Fibroblast of lung (primary cell): ENCODE measurements at regions not wholly inside any gene's neighbourhood (a gene's known extent, or its start where the extent isn't known, plus 50 kb on each side); places are given as distances from the start of the nearest gene placed in this dataset.

ENCODE experiments used
- DNase-seq, 2 donors: peaks; one replicate each; pipeline versions ENCODE4 v3.0.0 to v3.0.0-alpha.2; 2010; ENCODE audit warnings: low read depth in 2 of 2
- H2AFZ ChIP-seq: 2 replicates; pipeline ENCODE4 v1.5.1; 2012; ENCODE audit warnings: low read length, control low read depth, inconsistent platforms
- H3K27ac ChIP-seq: 2 replicates; pipeline ENCODE4 v1.5.1; 2011; ENCODE audit warnings: low read length, control low read depth; ENCODE audit not compliant: insufficient read depth
- H3K27me3 ChIP-seq: 2 replicates; pipeline ENCODE4 v1.5.1; 2011; ENCODE audit warnings: mild to moderate bottlenecking, low read length; ENCODE audit not compliant: control insufficient read depth, insufficient read depth
- H3K36me3 ChIP-seq: 2 replicates; pipeline ENCODE4 v1.5.1; 2011; ENCODE audit warnings: low read length; ENCODE audit not compliant: control insufficient read depth, insufficient read depth
- H3K4me1 ChIP-seq: 2 replicates; pipeline ENCODE4 v1.5.1; 2011; ENCODE audit warnings: low read length; ENCODE audit not compliant: control insufficient read depth, insufficient read depth; ENCODE audit errors: extremely low read depth
- H3K4me2 ChIP-seq: 2 replicates; pipeline ENCODE4 v1.5.1; 2011; ENCODE audit warnings: low read length, control low read depth; ENCODE audit not compliant: insufficient read depth; ENCODE audit errors: extremely low read depth
- H3K4me3 ChIP-seq, 4 experiments: fragments of 200-600 bp in 1 of 4; sonication (generic) in 1 of 4; replicated peaks in 1 of 4; 2 replicates each; pipeline ENCODE4 v1.5.1; 2011 to 2016; ENCODE audit warnings: low read length in 4 of 4, low read depth in 3 of 4, mild to moderate bottlenecking in 3 of 4, control low read depth in 2 of 4, inconsistent platforms in 1 of 4, mixed read lengths in 1 of 4; ENCODE audit not compliant: insufficient read depth in 1 of 4; ENCODE audit errors: control extremely low read depth in 1 of 4
- H3K79me2 ChIP-seq: 2 replicates; pipeline ENCODE4 v1.5.1; 2012; ENCODE audit warnings: mild to moderate bottlenecking, low read length, inconsistent platforms; ENCODE audit not compliant: control insufficient read depth, insufficient read depth
- H3K9ac ChIP-seq: 2 replicates; pipeline ENCODE4 v1.5.1; 2011; ENCODE audit warnings: mild to moderate bottlenecking, low read length, control low read depth; ENCODE audit not compliant: insufficient read depth
- H3K9me3 ChIP-seq: 2 replicates; pipeline ENCODE4 v1.5.1; 2012; ENCODE audit warnings: low read depth, low read length; ENCODE audit not compliant: control insufficient read depth, insufficient read depth
- H4K20me1 ChIP-seq: 2 replicates; pipeline ENCODE4 v1.5.1; 2011; ENCODE audit warnings: low read length; ENCODE audit not compliant: control insufficient read depth, insufficient read depth; ENCODE audit errors: extremely low read depth
- EZH2 ChIP-seq: IDR thresholded peaks from 2 replicates; pipeline ENCODE4 v1.5.1; 2012; ENCODE audit warnings: low read length, control low read depth, mild to moderate bottlenecking; ENCODE audit errors: missing control alignments
- TF ChIP-seq, protein P1 (sequence below), 2 donors: IDR thresholded peaks in 1 of 2; conservative IDR thresholded peaks in 1 of 2; 1 replicate in 1 of 2; 2 replicates in 1 of 2; pipeline ENCODE4 v1.5.1; 2011 to 2012; ENCODE audit warnings: low read length in 2 of 2, control low read depth in 1 of 2, inconsistent platforms in 1 of 2, low read depth in 1 of 2, mild to moderate bottlenecking in 1 of 2

DNA sequence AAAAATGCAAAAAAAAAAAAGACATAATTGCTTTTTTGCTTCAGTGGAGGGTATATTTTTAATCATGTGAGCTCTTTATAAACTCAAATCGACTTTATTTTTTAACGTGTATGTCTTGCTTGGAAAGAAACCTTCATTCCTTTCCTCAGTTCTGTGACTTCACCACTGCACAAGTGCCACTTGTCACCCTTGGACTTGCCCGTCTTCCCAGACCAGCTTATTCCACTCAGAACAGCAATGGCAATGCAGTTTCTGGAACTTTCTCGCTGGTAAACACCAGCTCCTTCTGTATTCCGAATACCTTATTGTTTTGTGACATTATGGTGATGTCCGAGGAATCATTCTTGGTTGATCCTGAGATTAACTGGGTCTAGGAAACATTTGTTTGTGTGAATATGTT, 440.5 kb upstream of the ADAMTS16 start:
- no peaks in the 10 kb centered on the region for H4K20me1 ChIP-seq
- H3K4me1 ChIP-seq: no peaks in the 10 kb centered on the region
- no peaks in the 10 kb centered on the region for H3K36me3 ChIP-seq
- no peaks in the 10 kb centered on the region for H3K79me2 ChIP-seq
- no peak overlapping the region for H3K4me2 ChIP-seq
- no peak overlapping the region for H3K9ac ChIP-seq
- DNase-seq: no peak
- H3K27ac ChIP-seq: no peak overlapping the region
- H3K4me3 ChIP-seq: no peak overlapping the region
- no peak for TF ChIP-seq EZH2
- TF ChIP-seq, protein P1, sequence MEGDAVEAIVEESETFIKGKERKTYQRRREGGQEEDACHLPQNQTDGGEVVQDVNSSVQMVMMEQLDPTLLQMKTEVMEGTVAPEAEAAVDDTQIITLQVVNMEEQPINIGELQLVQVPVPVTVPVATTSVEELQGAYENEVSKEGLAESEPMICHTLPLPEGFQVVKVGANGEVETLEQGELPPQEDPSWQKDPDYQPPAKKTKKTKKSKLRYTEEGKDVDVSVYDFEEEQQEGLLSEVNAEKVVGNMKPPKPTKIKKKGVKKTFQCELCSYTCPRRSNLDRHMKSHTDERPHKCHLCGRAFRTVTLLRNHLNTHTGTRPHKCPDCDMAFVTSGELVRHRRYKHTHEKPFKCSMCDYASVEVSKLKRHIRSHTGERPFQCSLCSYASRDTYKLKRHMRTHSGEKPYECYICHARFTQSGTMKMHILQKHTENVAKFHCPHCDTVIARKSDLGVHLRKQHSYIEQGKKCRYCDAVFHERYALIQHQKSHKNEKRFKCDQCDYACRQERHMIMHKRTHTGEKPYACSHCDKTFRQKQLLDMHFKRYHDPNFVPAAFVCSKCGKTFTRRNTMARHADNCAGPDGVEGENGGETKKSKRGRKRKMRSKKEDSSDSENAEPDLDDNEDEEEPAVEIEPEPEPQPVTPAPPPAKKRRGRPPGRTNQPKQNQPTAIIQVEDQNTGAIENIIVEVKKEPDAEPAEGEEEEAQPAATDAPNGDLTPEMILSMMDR (conservative IDR thresholded peaks at IDR 0.05 in 1 of 2, IDR thresholded peaks at IDR 0.05 in 1 of 2; ENCODE audit: low read depth in 1 of 2, low read length in 2 of 2): no peak
- H2AFZ ChIP-seq: no peak overlapping the region
- no peaks in the 10 kb centered on the region for H3K27me3 ChIP-seq
- no peaks in the 10 kb centered on the region for H3K9me3 ChIP-seq

DNA sequence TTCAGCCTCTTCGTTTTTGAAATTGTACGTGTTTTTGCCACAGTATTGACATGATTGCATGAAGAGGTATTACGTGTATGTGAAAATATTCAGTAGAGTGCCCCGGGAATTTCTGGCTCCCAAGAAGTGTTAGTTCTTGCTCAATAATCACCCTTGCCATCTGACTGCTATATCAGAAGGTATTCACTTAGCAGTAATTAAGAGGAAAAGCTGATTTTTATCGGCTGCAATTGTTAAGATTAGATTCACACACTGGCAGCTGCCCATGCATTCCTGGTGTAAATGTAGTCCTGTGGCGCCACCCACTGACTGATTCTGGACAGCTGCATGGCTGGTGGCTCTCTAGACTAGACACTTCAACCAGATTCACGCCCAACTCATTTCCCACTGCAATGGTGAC, 440.1 kb upstream of the ADAMTS16 start:
- TF ChIP-seq, protein P1 (conservative IDR thresholded peaks at IDR 0.05 in 1 of 2, IDR thresholded peaks at IDR 0.05 in 1 of 2; ENCODE audit: low read depth in 1 of 2, low read length in 2 of 2): no peak
- no peak for TF ChIP-seq EZH2
- Histone ChIP-seq H3K4me1 (no peaks in the 10 kb centered on the region), H3K79me2 (no peaks in the 10 kb centered on the region), H3K36me3 (no peaks in the 10 kb centered on the region), H3K4me2 (no peak overlapping the region), H3K27me3 (no peaks in the 10 kb centered on the region), H3K27ac (no peak overlapping the region), H2AFZ (no peak overlapping the region), H3K9me3 (no peaks in the 10 kb centered on the region), H3K9ac (no peak overlapping the region), H4K20me1 (no peaks in the 10 kb centered on the region), H3K4me3 (no peak overlapping the region)
- peak in 1 of 2 donors; percentile 71 for DNase-seq

- TF ChIP-seq EZH2: no peak
- TF ChIP-seq, protein P1 (conservative IDR thresholded peaks at IDR 0.05 in 1 of 2, IDR thresholded peaks at IDR 0.05 in 1 of 2; ENCODE audit: low read depth in 1 of 2, low read length in 2 of 2): no peak
- Histone ChIP-seq H3K36me3 (no peaks in the 10 kb centered on the region), H3K27ac (no peak overlapping the region), H3K9me3 (no peaks in the 10 kb centered on the region), H3K79me2 (no peaks in the 10 kb centered on the region), H3K9ac (no peak overlapping the region), H3K4me3 (no peak overlapping the region), H3K27me3 (no peaks in the 10 kb centered on the region), H3K4me2 (no peak overlapping the region), H2AFZ (no peak overlapping the region), H4K20me1 (no peaks in the 10 kb centered on the region), H3K4me1 (no peaks in the 10 kb centered on the region)
- DNase-seq: no peak
Observed at GRCh38 chr5:4700871-4701270, 439.3 kb upstream of the ADAMTS16 start.
